GM19328 (cell line): ENCODE measurements at regions not wholly inside any gene's neighbourhood (a gene's known extent, or its start where the extent isn't known, plus 50 kb on each side); places are given as distances from the start of the nearest gene placed in this dataset.
"Not testable (repeated sequence)": the region's sequence is repeated elsewhere in the genome, so short reads cannot be mapped to it uniquely, and the experiment has no call there.

ENCODE experiments used
- ATAC-seq: cut with Tn5 transposase; IDR thresholded peaks from one replicate; pipeline ENCODE4 v1.9.1; 2021; ENCODE audit warnings: mild to moderate bottlenecking, moderate library complexity; ENCODE audit not compliant: unreplicated experiment

DNA sequence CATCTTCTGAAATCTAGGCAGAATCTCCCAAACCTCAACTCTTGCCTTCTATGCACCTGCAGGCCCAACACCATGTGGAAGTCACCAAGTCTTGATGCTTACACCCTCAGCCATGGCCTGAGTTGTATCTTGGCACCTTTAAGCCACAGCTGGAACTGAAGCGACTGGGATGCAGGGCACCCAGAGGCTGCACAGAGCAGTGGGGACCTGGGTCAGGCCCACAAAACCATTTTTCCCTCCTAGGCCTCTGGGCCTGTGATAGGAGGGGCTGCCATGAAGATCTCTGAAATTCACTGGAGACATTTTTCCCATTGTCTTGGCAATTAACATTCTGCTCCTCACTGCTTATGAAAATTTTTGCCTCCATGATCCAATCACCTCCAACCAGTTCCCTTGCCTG is 1388.5 kb downstream of the ADGRL3 start:
- ATAC-seq, result no peak

DNA sequence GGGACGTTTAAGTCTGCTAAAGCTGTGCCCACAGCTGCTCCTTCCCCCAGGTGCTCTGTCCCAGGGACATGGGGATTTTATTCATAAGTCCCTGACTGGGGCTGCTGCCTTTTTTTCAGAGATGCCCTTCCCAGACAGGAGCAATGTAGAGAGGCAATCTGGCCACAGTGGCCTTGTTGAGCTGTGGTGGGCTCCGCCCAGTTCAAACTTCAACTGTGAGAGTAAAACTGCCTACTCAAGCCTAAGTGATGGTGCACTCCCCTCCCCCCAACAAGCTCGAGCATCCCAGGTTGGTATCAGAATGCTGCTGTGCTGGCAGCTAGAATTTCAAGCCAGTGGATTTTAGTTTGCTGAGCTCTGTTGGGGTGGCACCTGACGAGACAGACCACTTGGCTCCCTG is 1371.4 kb downstream of the ADGRL3 start:
- no peak for ATAC-seq

DNA sequence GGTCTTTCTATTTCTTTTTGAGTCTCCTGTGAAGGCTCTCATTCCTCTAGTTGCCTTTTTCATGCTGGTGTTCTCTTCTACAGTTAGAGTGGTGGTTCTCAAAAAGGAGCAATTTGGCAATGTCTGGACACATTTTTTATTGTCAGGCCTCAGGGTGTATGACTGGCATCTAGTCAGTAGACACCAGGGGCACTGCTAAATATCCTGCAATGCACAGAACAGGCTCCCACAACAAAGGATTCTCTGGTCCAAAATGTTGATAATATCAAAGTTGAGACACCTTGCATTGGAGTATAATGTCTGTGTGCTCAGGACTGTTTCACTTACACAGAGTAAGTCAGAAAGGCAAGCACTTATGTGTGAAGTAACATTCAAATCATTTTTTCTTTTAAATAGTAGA is 1360.7 kb downstream of the ADGRL3 start:
- no peak for ATAC-seq

DNA sequence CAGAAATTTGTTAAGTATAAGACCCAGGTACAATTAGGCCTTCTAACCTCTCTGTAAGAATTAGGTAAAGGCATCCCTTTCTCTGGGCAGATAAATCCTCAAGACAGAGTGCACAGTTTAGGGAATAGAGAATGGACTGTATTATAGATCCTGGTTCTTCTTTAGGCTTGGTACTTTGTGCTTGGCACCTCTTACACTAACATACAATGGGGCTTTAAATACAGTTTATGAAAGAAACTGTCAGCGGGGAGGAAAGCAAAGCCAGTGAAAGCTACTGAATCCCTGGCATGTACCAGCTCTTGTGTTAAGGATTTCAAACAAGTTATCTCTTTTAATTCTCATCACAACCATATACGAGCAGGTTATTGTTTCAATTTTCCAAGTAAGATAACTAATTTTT is 1350.0 kb downstream of the ADGRL3 start:
- ATAC-seq, result no peak

DNA sequence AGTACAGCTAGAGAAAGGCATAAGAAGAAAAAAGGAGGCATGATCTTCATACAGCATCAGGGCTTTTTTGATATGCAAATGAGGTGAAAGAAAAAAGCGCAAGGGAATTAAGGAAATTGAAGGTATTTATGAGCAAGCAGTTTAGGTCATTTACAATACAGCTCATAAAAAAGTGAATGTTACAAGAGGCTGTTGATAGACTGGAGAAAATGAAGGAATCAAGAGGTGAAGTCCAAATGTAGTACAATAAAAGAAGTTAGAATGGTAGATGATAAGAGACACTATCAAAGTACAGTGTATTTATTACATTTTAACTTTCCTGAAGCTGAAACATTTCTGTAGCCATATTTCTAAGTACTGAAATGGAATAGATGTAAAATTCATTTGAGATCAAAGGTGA is 1349.5 kb downstream of the ADGRL3 start:
- no peak for ATAC-seq

DNA sequence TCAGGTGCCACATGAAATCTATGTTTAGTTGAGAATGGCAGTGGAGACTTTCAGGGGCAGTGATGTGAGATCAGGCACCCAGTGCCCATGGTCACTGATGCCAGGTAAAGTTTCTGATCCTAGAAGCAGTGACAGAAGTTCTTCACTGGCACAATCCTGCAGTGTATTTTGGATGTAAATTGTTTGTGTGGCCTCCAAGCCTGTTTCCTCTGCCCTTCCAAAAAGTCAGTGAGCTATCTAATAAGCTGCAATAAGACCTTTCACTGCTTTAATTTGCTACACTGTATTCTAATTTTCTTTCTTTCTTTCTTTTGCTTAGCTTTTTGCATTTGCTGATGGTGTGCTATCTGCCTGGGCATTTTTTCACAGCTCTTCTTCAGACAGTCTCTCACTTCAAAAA is 1348.6 kb downstream of the ADGRL3 start:
- no peak for ATAC-seq

DNA sequence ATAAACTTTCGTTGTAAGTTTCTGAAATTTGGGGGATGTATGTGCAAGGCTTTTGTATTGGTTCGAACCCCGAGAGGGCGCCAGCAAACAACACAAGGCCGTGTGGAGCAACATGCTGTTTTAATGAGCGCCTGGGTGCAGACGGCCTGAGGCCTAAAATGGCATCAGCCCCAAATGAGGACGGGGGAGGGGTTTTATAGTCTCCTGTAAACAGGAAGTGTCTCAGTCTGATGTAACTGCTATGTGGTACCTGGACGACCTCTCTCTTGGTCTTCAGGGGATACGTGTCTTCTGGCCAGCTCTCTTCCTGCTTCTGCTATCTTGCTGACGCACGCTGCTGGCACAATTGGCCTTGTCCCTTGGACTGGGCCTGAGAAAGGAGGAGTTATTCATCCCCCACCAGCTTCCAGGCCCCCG is 1348.0 kb downstream of the ADGRL3 start:
- ATAC-seq, result no peak

DNA sequence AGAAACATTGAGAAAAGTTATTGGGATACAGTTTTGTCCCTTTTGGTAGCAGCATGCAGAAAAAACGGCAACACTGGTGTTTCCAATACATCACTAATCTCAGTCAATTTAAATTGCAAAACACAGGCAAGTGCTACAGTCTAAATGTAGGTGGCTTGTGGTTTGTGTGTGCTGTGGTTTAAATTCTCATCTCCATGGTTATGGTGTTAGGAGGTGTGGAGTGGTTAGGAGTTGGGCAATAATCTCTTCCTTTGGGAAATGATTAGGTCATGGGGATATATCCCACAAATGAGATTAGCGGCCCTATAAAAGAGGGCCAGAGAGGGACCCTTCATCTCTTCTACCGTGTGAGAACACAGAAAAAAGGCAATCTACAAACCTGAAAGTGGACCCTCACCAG is 1344.3 kb downstream of the ADGRL3 start:
- no peak for ATAC-seq

DNA sequence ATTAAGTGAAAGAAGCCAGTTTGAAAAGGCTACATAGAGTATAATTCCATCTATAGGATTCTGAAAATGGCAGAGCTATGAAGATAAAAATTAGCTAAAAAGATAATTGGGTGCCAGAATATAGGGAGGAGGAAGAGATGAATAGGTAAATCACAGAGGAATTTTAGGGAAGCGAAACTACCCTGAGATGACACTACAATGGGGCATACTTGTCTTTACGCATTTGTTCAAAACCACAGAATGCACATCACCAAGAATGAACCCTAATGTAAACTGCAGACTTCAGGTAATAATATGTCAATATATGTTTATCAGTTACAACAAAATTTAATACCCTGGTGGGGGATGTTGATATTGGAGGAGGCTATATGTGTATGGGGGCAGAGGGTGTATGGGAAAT is 1342.9 kb downstream of the ADGRL3 start:
- ATAC-seq, result no peak

DNA sequence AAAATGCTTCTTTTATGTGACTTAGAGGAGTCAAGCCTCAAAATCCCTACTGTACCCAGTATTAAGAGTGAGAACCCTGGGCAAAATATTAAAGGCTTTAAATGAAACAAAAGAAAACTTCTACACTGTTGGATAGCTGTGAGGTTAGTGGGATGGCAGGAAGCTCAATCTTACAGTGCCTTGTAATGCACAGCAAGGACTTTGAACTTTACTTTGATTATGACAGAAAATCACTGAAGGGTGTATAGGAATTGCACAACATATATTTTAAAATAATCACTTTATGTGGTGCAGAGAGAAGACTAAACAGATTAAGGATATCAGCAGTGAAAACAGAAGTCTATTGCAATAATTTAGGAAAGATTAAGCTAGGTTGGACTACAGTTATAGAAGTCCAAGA is 1333.4 kb downstream of the ADGRL3 start:
- ATAC-seq, result no peak

DNA sequence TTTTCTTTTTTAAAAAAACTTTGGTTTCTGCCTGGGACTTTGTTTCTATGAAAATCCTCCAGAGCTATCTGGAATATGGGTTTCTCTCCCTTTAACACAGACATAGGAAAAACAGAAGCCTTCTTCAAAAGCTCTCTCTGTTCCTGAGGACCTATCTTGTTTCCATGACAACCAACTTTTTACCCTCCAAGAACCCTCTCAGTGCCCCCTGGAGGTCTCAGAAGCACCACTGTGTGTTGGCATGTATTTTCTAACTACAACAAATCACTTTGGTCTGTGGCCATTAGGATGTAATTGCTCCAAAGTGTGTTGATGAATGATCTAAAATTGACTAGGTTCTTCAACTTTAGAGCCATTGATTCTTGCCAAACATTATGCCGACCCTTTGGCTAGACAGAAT is 1331.6 kb downstream of the ADGRL3 start:
- no peak for ATAC-seq

DNA sequence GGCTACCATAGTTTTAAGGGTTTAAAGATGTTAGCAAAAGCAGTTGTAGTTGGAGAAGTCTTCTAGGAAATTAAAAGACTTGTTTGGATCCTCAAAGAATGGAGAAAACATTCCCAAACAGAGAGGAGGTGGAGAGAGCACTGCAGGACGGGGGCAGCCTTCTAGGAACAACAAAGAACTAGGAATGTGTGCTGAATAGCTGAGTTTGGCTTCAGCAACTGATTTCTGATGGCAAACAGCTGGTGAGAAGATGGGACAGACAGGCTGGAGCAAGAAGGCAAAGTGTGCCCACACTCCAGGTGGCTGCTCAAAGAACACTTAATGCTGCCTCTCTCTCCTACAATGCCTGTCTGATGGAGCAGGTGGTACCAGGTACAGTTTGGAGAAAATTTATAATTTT is 1331.1 kb downstream of the ADGRL3 start:
- ATAC-seq, result no peak

DNA sequence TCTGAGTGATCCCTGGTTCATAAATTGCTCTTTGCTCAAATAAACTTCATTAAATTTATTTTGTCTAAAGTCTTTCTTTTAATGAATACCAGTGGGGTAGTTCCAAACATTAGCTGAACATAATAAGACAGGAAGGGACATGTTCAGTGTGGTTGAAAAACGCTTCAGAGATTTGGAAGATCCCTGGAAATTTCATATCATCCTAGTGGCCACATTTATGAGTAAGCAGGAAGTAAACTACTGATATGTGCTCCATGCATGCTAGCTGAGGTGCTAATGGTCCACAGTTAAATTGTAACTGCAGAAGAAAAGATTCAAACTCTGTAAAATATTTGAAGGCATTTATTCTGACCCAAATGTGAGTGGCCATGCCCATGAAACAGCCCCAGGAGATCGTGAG is 1328.7 kb downstream of the ADGRL3 start:
- ATAC-seq, result no peak

DNA sequence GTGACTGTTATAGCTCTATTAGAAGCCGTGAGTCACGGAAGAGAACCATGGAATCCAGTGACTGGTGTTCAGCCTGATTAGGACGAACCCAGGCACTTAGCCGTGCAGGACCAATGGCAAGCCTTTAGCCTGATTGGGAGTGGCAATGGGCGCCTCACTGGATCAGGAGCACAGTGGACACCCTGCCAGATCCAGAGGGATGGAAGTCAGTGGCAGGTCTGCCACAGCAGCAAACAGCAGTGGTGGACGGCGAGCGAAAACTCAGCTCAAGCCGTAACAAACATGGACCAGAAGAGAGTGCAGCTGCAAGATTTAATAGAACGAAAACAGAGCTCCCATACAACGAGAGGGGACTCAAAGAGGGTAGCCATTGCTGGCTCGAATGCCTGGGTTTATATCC is 1326.5 kb downstream of the ADGRL3 start:
- no peak for ATAC-seq

DNA sequence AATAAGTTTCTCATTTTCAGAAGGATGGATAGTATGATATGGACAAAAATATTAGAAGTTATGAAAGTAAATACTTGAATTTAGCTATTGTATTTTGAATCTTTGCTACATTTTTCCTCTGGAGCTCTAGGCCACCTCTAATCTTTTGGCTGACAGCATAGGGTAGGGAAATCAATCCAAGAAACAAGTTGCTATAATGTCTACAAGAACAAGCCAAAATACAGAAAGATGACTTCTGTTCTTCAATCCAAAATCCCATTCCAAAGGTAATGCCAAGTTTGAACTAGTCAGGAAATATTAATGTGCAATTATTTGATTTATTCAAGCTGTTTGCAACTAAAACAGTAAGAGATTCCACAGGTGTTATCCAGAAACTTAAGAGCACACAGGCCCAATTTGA is 1323.1 kb downstream of the ADGRL3 start:
- ATAC-seq, result no peak

DNA sequence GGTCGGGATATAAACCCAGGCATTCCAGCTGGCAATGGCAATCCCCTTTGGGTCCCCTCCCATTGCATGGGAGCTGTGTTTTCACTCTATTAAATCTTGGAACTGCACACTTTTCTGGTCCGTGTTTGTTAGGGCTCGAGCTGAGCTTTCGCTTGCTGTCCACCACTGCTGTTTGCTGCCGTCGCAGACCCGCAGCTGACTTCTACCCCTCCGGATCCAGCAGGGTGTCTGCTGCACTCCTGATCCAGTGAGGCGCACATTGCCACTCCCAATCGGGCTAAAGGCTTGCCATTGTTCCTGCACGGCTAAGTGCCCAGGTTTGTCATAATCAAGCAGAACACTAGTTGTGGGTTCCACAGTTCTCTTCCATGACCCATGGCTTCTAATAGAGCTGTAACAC is 1322.1 kb downstream of the ADGRL3 start:
- no peak for ATAC-seq

DNA sequence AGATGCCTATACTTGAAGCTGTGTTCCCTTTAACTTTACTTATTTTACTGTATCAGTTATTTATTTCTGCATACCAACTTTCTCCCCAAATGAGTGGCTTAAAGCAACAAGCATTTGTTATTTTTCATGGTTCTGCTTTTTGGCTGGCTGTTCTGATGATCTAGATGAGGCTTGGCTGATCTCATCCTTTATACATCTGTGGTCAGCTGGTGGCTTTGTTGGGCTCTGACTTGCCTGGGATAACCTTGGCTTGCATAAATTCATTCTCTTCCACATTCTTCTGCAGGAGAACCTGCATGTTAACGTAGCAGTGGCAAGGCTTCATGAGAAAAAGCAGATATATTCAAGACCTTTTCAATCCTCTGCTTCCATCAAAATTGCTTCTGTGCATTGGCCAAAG is 1317.6 kb downstream of the ADGRL3 start:
- ATAC-seq, result no peak

DNA sequence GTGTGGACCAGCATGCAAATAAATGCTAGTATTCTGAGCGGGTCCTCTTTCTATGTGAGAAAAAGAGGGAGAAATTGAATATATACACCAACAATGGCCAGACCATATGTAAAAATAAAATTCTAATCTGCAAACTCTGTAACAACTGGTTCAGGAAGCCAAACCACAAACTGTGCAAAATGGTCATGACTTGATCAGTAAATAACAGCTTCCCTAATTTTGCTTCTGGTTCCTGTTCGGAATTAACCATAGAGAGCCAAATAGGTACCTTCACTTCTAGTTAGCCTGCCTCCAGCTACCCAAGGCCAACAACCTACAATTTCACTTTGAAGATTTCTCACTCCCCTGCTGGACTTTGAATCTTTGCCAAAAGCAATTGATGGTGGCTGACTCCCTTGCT is 1313.2 kb downstream of the ADGRL3 start:
- ATAC-seq, result no peak

DNA sequence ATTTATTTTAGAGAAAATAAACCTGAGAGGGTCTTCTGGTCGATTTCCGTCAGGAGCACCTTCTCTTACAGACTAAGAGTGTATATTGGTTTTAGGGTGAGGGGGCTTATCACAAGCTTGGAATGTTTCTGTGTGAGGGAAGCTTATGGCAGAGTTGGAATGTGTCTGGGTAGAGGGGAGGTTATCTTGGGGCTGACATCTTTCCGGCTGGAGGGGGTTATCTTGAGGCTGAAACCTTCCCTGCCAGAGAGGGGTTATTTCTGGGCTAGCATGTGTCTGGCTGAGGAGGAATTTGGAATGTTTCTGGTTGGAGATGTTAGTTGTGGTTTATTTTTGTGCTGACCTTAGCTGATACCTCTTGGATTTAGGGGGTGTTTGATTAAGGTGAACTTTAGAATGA is 1312.1 kb downstream of the ADGRL3 start:
- no peak for ATAC-seq

DNA sequence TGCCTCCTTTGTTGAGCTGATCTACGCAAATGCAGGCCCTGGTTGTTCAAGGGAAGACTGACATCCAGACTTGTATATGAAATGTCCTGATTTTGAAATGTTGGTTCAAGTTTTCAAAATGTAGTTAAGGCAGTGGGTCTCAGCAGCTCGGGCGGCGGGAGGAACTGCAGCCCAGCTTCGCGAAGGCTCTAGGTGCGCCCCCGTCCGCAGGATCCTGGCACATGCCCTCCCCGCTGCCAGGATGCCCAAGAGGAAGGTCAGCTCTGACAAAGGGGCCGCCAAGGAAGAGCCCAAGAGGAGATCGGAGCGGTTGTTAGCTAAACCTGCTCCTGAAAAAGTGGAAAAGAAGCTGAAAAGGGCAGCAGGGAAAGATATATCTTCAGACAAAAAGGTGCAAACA is 1310.1 kb downstream of the ADGRL3 start:
- no peak for ATAC-seq

DNA sequence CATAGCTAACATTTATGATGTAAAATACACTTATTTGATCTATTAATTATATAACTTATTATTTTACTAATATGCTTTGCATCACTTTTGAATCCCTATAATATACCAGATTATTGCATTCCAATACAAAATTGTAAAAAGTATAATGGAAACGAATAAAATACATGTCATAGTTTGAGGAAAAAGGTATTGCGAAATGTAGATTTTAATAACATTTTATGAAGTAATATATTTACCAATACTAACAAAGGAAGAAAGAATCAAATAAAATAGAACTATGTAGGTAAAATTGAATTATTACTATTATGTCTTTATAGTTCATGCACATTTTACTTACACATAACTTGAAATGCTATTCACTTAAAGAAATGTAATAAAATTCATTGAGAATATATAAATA is 1300.2 kb downstream of the ADGRL3 start:
- no peak for ATAC-seq

DNA sequence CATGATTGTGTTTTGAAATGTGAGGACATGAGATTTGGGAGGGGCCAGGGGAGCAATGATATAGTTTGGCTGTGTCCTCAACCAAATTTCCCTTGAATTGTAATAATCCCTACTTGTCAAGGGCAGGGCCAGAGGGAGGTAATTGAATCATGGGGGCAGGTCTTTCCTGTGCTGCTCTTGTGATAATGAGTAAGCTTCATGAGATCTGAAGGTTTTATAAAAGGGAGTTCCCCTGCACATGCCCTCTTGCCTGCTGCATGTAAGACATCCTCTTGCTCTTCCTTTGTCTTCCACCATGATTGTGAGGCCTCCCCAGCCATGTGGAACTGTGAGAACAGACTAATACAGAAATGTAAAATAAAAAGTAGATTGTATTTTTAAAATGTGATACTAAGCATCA is 1294.9 kb downstream of the ADGRL3 start:
- ATAC-seq, result no peak

DNA sequence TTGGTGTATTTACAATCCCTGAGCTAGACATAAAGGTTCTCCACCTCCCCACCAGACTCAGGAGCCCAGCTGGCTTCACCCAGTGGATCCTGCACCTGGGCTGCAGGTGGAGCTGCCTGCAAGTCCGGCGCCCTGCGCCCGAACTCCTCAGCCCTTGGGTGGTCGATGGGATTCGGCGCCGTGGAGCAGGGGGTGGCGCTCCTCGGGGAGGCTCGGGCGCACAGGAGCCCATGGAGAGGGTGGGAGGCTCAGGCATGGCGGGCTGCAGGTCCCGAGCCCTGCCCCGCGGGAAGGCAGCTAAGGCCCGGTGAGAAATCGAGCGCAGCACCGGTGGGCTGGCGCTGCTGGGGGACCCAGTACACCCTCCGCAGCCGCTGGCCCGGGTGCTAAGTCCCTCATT is 1291.6 kb downstream of the ADGRL3 start:
- not testable (repeated sequence) for ATAC-seq

DNA sequence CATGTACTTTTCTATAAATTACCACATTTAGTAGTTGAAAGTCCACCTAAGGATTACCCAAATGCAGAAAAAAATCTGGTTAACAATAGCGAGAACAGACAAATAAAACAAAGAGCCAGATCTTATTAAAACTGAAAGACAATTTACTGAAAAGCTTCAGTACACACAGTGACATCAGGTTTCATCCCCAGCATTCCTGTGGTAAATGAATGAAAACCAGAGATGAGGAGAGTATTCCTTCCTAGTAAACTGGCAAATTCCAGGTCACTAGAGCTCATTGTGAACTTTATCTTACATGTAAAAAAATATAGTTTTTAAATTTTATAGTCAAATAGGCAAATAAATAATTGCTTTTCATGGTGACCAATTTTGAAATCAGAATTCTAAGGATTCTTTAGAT is 1290.5 kb downstream of the ADGRL3 start:
- ATAC-seq, result no peak
